ENCODE measurements at regions not wholly inside any gene's neighbourhood (a gene's known extent, or its start where the extent isn't known, plus 50 kb on each side); places are given as distances from the start of the nearest gene placed in this dataset.
A peak's percentile ranks its signal among the peaks of the same experiment; 100 is the strongest.

DNA sequence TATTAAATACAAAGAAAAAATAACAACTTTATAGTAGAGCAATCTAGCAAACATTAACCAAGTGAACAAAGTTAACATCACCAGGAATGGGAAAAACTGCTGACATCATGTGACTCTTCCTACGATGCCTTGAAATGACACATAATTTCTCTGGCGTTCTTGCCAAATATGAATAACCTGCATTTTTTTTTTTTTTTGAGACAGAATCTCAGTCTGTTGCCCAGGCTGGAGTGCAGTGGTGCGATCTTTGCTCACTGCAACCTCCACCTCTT, 126.5 kb upstream of the VKORC1L1 start (continued):
- TF ChIP-seq, protein P1, sequence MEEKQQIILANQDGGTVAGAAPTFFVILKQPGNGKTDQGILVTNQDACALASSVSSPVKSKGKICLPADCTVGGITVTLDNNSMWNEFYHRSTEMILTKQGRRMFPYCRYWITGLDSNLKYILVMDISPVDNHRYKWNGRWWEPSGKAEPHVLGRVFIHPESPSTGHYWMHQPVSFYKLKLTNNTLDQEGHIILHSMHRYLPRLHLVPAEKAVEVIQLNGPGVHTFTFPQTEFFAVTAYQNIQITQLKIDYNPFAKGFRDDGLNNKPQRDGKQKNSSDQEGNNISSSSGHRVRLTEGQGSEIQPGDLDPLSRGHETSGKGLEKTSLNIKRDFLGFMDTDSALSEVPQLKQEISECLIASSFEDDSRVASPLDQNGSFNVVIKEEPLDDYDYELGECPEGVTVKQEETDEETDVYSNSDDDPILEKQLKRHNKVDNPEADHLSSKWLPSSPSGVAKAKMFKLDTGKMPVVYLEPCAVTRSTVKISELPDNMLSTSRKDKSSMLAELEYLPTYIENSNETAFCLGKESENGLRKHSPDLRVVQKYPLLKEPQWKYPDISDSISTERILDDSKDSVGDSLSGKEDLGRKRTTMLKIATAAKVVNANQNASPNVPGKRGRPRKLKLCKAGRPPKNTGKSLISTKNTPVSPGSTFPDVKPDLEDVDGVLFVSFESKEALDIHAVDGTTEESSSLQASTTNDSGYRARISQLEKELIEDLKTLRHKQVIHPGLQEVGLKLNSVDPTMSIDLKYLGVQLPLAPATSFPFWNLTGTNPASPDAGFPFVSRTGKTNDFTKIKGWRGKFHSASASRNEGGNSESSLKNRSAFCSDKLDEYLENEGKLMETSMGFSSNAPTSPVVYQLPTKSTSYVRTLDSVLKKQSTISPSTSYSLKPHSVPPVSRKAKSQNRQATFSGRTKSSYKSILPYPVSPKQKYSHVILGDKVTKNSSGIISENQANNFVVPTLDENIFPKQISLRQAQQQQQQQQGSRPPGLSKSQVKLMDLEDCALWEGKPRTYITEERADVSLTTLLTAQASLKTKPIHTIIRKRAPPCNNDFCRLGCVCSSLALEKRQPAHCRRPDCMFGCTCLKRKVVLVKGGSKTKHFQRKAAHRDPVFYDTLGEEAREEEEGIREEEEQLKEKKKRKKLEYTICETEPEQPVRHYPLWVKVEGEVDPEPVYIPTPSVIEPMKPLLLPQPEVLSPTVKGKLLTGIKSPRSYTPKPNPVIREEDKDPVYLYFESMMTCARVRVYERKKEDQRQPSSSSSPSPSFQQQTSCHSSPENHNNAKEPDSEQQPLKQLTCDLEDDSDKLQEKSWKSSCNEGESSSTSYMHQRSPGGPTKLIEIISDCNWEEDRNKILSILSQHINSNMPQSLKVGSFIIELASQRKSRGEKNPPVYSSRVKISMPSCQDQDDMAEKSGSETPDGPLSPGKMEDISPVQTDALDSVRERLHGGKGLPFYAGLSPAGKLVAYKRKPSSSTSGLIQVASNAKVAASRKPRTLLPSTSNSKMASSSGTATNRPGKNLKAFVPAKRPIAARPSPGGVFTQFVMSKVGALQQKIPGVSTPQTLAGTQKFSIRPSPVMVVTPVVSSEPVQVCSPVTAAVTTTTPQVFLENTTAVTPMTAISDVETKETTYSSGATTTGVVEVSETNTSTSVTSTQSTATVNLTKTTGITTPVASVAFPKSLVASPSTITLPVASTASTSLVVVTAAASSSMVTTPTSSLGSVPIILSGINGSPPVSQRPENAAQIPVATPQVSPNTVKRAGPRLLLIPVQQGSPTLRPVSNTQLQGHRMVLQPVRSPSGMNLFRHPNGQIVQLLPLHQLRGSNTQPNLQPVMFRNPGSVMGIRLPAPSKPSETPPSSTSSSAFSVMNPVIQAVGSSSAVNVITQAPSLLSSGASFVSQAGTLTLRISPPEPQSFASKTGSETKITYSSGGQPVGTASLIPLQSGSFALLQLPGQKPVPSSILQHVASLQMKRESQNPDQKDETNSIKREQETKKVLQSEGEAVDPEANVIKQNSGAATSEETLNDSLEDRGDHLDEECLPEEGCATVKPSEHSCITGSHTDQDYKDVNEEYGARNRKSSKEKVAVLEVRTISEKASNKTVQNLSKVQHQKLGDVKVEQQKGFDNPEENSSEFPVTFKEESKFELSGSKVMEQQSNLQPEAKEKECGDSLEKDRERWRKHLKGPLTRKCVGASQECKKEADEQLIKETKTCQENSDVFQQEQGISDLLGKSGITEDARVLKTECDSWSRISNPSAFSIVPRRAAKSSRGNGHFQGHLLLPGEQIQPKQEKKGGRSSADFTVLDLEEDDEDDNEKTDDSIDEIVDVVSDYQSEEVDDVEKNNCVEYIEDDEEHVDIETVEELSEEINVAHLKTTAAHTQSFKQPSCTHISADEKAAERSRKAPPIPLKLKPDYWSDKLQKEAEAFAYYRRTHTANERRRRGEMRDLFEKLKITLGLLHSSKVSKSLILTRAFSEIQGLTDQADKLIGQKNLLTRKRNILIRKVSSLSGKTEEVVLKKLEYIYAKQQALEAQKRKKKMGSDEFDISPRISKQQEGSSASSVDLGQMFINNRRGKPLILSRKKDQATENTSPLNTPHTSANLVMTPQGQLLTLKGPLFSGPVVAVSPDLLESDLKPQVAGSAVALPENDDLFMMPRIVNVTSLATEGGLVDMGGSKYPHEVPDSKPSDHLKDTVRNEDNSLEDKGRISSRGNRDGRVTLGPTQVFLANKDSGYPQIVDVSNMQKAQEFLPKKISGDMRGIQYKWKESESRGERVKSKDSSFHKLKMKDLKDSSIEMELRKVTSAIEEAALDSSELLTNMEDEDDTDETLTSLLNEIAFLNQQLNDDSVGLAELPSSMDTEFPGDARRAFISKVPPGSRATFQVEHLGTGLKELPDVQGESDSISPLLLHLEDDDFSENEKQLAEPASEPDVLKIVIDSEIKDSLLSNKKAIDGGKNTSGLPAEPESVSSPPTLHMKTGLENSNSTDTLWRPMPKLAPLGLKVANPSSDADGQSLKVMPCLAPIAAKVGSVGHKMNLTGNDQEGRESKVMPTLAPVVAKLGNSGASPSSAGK (IDR thresholded peaks at IDR 0.05), result no peak
- TF ChIP-seq ZNF217 (CRISPR knock-in tag; IDR thresholded peaks at IDR 0.05), result no peak
- no peak for TF ChIP-seq RUNX1 (IDR thresholded peaks at IDR 0.05; ENCODE audit: low read depth)
- TF ChIP-seq SMAD3 (CRISPR knock-in tag; conservative IDR thresholded peaks at IDR 0.05), result no peak
- no peak for TF ChIP-seq ZNF551 (CRISPR knock-in tag; IDR thresholded peaks at IDR 0.05)
- TF ChIP-seq, protein P2, sequence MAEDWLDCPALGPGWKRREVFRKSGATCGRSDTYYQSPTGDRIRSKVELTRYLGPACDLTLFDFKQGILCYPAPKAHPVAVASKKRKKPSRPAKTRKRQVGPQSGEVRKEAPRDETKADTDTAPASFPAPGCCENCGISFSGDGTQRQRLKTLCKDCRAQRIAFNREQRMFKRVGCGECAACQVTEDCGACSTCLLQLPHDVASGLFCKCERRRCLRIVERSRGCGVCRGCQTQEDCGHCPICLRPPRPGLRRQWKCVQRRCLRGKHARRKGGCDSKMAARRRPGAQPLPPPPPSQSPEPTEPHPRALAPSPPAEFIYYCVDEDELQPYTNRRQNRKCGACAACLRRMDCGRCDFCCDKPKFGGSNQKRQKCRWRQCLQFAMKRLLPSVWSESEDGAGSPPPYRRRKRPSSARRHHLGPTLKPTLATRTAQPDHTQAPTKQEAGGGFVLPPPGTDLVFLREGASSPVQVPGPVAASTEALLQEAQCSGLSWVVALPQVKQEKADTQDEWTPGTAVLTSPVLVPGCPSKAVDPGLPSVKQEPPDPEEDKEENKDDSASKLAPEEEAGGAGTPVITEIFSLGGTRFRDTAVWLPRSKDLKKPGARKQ (CRISPR knock-in tag; IDR thresholded peaks at IDR 0.05), result no peak
- TF ChIP-seq, protein P3, sequence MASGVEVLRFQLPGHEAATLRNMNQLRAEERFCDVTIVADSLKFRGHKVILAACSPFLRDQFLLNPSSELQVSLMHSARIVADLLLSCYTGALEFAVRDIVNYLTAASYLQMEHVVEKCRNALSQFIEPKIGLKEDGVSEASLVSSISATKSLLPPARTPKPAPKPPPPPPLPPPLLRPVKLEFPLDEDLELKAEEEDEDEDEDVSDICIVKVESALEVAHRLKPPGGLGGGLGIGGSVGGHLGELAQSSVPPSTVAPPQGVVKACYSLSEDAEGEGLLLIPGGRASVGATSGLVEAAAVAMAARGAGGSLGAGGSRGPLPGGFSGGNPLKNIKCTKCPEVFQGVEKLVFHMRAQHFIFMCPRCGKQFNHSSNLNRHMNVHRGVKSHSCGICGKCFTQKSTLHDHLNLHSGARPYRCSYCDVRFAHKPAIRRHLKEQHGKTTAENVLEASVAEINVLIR (CRISPR knock-in tag; IDR thresholded peaks at IDR 0.05), result no peak
- no peak for TF ChIP-seq HCFC1 (IDR thresholded peaks at IDR 0.05; ENCODE audit: low read depth, low read length)
- TF ChIP-seq, protein P4, sequence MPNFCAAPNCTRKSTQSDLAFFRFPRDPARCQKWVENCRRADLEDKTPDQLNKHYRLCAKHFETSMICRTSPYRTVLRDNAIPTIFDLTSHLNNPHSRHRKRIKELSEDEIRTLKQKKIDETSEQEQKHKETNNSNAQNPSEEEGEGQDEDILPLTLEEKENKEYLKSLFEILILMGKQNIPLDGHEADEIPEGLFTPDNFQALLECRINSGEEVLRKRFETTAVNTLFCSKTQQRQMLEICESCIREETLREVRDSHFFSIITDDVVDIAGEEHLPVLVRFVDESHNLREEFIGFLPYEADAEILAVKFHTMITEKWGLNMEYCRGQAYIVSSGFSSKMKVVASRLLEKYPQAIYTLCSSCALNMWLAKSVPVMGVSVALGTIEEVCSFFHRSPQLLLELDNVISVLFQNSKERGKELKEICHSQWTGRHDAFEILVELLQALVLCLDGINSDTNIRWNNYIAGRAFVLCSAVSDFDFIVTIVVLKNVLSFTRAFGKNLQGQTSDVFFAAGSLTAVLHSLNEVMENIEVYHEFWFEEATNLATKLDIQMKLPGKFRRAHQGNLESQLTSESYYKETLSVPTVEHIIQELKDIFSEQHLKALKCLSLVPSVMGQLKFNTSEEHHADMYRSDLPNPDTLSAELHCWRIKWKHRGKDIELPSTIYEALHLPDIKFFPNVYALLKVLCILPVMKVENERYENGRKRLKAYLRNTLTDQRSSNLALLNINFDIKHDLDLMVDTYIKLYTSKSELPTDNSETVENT (CRISPR knock-in tag; IDR thresholded peaks at IDR 0.05), result no peak
- TF ChIP-seq MAFG (tag; conservative IDR thresholded peaks at IDR 0.05), result peak; percentile 56
- no peak for TF ChIP-seq BMI1 (IDR thresholded peaks at IDR 0.05; ENCODE audit: low read length)

All from K562 (cell line).